Thoracic aorta (tissue), 2 donors: ENCODE measurements at regions not wholly inside any gene's neighbourhood (a gene's known extent, or its start where the extent isn't known, plus 50 kb on each side); places are given as distances from the start of the nearest gene placed in this dataset.

Experiments
- ATAC-seq: fragments of 150-250 bp; one replicate; pipeline ENCODE4 v1.8.0; 2017; ENCODE audit warnings: low read depth; ENCODE audit not compliant: insufficient number of reproducible peaks, low FRiP score
- DNase-seq: peaks from one replicate; pipeline ENCODE4 v3.0.0-alpha.2; 2020; ENCODE audit warnings: low spot score
- H3K27ac ChIP-seq, 2 donors: fragments of 200-600 bp; sonication (generic); 1 replicate in 1 of 2; 2 replicates in 1 of 2; pipeline ENCODE4 v1.5.1; 2016; ENCODE audit warnings: mild to moderate bottlenecking in 2 of 2, moderate library complexity in 2 of 2
- H3K27me3 ChIP-seq: fragments of 200-600 bp; sonication (generic); replicated peaks from 2 replicates; pipeline ENCODE4 v1.6.0; 2016; ENCODE audit warnings: mild to moderate bottlenecking; ENCODE audit not compliant: insufficient read depth
- H3K36me3 ChIP-seq: fragments of 200-600 bp; sonication (generic); one replicate; pipeline ENCODE4 v1.5.1; 2016
- H3K4me1 ChIP-seq, 2 donors: fragments of 200-600 bp; sonication (generic); 1 replicate in 1 of 2; 2 replicates in 1 of 2; pipeline versions ENCODE4 v1.5.1 to v1.6.0; 2016; ENCODE audit warnings: low read depth in 2 of 2, mild to moderate bottlenecking in 1 of 2; ENCODE audit not compliant: control insufficient read depth in 1 of 2
- H3K4me3 ChIP-seq: fragments of 200-600 bp; sonication (generic); 2 replicates; pipeline ENCODE4 v1.5.1; 2016; ENCODE audit warnings: mild to moderate bottlenecking
- H3K9me3 ChIP-seq: fragments of 200-600 bp; sonication (generic); 2 replicates; pipeline ENCODE4 v1.5.1; 2016
- TF ChIP-seq, protein P1 (sequence below): fragments of 200-600 bp; sonication (generic); IDR thresholded peaks from one replicate; pipeline ENCODE4 v1.5.1; 2019; ENCODE audit warnings: antibody characterized with exemption

DNA sequence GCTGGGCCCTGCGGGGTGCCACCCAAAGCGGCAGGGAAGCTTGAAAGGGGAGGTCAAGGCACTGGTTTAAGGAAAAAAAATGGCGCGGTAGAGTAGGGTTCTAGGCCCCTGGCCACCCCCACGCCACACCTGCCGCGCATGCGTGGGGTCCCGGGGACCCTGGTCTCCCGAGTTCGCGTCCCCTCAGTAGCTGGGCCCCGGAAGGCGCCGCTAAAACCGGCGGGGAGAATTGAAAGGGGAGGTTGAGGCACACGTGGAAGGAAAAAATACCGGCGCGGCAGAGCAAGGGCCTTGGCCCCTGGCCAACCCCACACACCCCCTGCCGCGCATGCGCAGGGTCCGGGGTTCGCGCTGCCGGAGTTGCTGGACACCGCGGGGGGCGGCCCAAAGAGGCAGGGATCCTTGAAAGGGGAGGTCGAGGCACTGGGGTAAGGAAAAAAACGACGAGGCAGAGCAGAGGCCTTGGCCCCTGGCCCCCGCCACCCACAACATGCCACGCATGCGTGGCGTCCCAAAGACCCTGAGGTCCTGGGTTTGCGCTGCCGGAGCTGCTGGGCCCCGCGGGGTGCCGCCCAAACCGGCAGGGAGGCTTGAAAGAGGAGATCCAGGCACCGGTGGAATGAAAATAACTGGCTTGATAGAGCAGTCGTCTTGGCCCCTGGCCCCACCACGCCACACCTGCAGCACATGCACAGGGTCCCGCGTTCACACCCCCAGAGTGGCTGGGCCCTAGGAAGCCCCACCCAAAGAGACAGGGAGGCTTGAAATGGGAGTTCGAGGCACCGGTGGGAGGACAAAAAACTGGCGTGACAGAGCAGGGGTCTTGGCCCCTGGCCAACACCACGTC, 314.5 kb downstream of the ALG10 start:
- no peaks in the 10 kb centered on the region for H3K36me3 ChIP-seq
- H3K4me1 ChIP-seq, result no peaks in the 10 kb centered on the region
- no peaks in the 10 kb centered on the region for H3K27me3 ChIP-seq
- no peaks in the 10 kb centered on the region for H3K9me3 ChIP-seq
- no peak overlapping the region for H3K4me3 ChIP-seq
- DNase-seq (no peak), ATAC-seq (no peak)
- TF ChIP-seq, protein P1, sequence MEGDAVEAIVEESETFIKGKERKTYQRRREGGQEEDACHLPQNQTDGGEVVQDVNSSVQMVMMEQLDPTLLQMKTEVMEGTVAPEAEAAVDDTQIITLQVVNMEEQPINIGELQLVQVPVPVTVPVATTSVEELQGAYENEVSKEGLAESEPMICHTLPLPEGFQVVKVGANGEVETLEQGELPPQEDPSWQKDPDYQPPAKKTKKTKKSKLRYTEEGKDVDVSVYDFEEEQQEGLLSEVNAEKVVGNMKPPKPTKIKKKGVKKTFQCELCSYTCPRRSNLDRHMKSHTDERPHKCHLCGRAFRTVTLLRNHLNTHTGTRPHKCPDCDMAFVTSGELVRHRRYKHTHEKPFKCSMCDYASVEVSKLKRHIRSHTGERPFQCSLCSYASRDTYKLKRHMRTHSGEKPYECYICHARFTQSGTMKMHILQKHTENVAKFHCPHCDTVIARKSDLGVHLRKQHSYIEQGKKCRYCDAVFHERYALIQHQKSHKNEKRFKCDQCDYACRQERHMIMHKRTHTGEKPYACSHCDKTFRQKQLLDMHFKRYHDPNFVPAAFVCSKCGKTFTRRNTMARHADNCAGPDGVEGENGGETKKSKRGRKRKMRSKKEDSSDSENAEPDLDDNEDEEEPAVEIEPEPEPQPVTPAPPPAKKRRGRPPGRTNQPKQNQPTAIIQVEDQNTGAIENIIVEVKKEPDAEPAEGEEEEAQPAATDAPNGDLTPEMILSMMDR, result no peak
- H3K27ac ChIP-seq, result no peak overlapping the region

DNA sequence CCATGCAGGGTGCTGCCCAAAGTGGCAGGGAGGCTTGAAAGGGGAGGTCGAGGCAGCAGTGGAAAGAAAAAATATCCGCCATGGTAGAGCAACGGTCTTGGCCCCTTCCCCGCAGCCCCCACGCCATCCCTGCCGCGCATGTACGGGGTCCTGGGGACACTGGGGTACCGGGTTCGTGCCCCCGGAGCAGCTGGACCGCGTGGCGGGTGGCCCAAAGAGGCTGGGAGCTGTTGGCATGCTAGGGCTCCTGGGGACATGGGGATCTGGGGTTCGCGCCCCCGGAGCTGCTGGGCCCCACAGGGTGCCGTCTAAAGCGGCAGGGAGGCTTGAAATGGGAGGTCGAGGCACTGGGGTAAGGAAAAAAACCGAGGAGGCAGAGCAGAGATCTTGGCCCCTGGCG, 316.5 kb downstream of the ALG10 start:
- TF ChIP-seq, protein P1, result no peak

GRCh38 chr12:34339922-34340321, 317.6 kb downstream of the ALG10 start:
- H3K27ac ChIP-seq, result no peak overlapping the region
- H3K4me3 ChIP-seq, result no peak overlapping the region
- DNase-seq (no peak), ATAC-seq (no peak)
- no peaks in the 10 kb centered on the region for H3K36me3 ChIP-seq
- no peaks in the 10 kb centered on the region for H3K9me3 ChIP-seq
- H3K4me1 ChIP-seq, result no peaks in the 10 kb centered on the region
- TF ChIP-seq, protein P1, result no peak
- H3K27me3 ChIP-seq, result no peaks in the 10 kb centered on the region

More for the DNA sequence above, 316.5 kb downstream of the ALG10 start:
- Histone ChIP-seq H3K4me1 (no peaks in the 10 kb centered on the region), H3K27me3 (no peaks in the 10 kb centered on the region), H3K36me3 (no peaks in the 10 kb centered on the region), H3K4me3 (no peak overlapping the region), H3K27ac (no peak overlapping the region), H3K9me3 (no peaks in the 10 kb centered on the region)
- ATAC-seq, result no peak
- DNase-seq, result no peak

DNA sequence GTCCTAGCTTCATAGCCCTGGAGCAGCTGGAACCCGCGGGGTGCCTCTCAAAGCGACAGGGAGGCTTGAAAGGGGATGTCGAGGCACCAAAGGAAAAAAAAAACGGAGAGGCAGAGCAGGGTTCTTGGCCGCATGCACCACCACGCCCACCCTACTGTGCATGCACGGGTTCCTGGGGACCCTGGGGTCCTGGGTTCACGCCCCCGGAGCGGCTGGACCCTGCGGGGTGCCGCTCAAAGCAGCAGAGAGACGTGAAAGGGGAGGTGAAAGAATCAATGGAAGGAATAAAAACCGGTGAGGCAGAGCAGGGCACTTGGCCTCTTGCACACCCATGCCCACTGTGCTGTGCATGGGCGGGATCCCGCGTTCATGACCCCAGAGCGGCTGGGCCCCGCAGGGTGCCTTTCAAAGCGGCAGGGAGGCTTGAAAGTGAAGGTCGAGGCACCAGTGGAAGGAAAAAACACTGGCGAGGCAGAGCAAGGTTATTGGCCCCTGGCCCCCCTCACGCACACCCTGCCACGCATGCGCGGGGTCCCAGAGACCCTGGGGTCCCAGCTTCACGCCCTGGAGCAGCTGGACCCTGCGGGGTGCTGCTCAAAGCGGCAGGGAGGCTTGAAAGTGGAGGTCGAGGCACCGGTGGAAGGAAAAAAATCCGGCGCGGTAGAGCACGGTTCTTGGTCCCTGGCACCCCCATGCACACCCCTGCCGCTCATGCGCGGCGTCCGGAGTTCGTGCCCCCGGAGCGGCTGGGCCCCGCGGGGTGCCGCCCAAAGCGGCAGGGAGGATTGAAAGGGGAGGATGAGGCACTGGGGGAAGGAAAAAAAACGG, 318.5 kb downstream of the ALG10 start:
- Histone ChIP-seq H3K27me3 (no peaks in the 10 kb centered on the region), H3K9me3 (no peaks in the 10 kb centered on the region), H3K4me1 (no peaks in the 10 kb centered on the region)

DNA sequence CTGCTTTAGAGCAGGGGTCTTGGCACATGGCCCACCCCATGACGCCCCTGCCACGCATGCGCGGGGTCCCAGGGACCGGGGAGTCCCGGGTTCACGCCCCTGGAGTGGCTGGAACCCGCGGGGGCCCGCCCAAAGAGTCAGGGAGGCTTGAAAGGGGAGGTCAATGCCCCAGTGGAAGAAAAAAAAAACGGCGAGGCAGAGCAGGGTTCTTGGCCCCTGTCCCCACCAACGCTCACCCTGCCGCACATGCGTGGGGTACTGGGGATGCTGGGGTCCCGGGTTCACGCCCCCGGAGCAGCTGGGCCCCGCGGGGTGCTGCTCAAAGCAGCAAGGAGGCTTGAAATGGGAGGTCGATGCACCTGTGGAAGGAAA, 319.1 kb downstream of the ALG10 start:
- H3K27ac ChIP-seq, result no peak overlapping the region
- DNase-seq (no peak), ATAC-seq (no peak)
- no peaks in the 10 kb centered on the region for H3K4me1 ChIP-seq
- H3K4me3 ChIP-seq, result no peak overlapping the region
- H3K36me3 ChIP-seq, result no peaks in the 10 kb centered on the region
- no peaks in the 10 kb centered on the region for H3K9me3 ChIP-seq
- TF ChIP-seq, protein P1, result no peak
- no peaks in the 10 kb centered on the region for H3K27me3 ChIP-seq

More for the DNA sequence above, 318.5 kb downstream of the ALG10 start:
- Histone ChIP-seq H3K27ac (no peak overlapping the region), H3K36me3 (no peaks in the 10 kb centered on the region), H3K4me3 (no peak overlapping the region)
- DNase-seq (no peak), ATAC-seq (no peak)
- TF ChIP-seq, protein P1, result no peak
